Uterus (tissue), 3 donors: ENCODE measurements at regions not wholly inside any gene's neighbourhood (a gene's known extent, or its start where the extent isn't known, plus 50 kb on each side); places are given as distances from the start of the nearest gene placed in this dataset.

Source experiments
- DNase-seq, 2 donors: peaks; one replicate each; pipeline ENCODE4 v3.0.0-alpha.2; 2019 to 2020
- H3K27ac ChIP-seq, 2 donors: fragments of 200-600 bp; sonication (generic); 1 replicate in 1 of 2; 2 replicates in 1 of 2; pipeline ENCODE4 v1.5.1; 2016 to 2018
- H3K27me3 ChIP-seq, 2 donors: fragments of 200-600 bp; sonication (generic); one replicate each; pipeline ENCODE4 v1.5.1; 2018 to 2019; ENCODE audit warnings: control low read depth in 1 of 2
- H3K36me3 ChIP-seq, 2 donors: fragments of 200-600 bp; sonication (generic); one replicate each; pipeline ENCODE4 v1.5.1; 2019; ENCODE audit warnings: control low read depth in 1 of 2
- H3K4me1 ChIP-seq, 2 donors: fragments of 200-600 bp; sonication (generic); one replicate each; pipeline ENCODE4 v1.5.1; 2018 to 2019; ENCODE audit warnings: control low read depth in 1 of 2
- H3K4me3 ChIP-seq, 2 donors: fragments of 200-600 bp; sonication (generic); 1 replicate in 1 of 2; 2 replicates in 1 of 2; pipeline ENCODE4 v1.5.1; 2018 to 2019; ENCODE audit warnings: mild to moderate bottlenecking in 1 of 2
- H3K9me3 ChIP-seq, 2 donors: fragments of 200-600 bp; sonication (generic); one replicate each; pipeline ENCODE4 v1.5.1; 2019; ENCODE audit warnings: control low read depth in 1 of 2
- POLR2A ChIP-seq, 2 donors: fragments of 450-650 bp; IDR thresholded peaks; one replicate each; pipeline ENCODE4 v1.6.1; 2016; ENCODE audit warnings: antibody characterized with exemption in 2 of 2, mild to moderate bottlenecking in 1 of 2, moderate library complexity in 1 of 2
- intact Hi-C: fragments of 100-400 bp; cut with DNase I; formaldehyde crosslinking; loops from one replicate; pipeline ENCODE4 v1.15.1; 2023; ENCODE audit warnings: low total_unique reads
- TF ChIP-seq, protein P1 (sequence below), 4 experiments: fragments of 200-600 bp in 2 of 4; fragments of 450-650 bp in 2 of 4; sonication (generic) in 2 of 4; IDR thresholded peaks; one replicate each; pipeline ENCODE4 v1.5.1; 2016 to 2019; ENCODE audit warnings: antibody characterized with exemption in 4 of 4, mild to moderate bottlenecking in 2 of 4, moderate library complexity in 1 of 4
- donor health status: DM: yes; HTN: yes; CAD: no.

DNA sequence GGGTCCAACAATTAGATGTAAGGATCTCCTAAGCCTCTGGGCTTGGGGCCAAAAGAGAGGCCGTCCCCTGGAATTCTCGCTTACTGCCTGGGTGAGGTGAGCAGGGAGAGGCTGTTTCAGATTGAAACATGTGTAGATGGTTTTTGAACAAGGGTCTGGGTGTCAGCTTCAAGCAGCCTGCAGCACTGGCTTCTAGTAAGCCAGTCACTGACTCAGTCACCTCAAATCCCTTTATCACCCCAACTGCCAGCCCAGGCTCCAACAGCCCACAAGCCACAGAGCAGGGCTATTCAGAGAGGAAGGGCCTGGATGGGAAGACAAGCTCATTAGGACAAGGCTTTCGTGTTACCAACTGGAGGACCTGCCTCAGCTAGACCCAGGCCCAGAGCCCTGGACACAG, 180.2 kb downstream of the CCT6B start:
- no peak overlapping the region for H3K4me3 ChIP-seq
- intact Hi-C loops: no loop called here
- TF ChIP-seq POLR2A (IDR thresholded peaks at IDR 0.05): no peak
- TF ChIP-seq, protein P1, sequence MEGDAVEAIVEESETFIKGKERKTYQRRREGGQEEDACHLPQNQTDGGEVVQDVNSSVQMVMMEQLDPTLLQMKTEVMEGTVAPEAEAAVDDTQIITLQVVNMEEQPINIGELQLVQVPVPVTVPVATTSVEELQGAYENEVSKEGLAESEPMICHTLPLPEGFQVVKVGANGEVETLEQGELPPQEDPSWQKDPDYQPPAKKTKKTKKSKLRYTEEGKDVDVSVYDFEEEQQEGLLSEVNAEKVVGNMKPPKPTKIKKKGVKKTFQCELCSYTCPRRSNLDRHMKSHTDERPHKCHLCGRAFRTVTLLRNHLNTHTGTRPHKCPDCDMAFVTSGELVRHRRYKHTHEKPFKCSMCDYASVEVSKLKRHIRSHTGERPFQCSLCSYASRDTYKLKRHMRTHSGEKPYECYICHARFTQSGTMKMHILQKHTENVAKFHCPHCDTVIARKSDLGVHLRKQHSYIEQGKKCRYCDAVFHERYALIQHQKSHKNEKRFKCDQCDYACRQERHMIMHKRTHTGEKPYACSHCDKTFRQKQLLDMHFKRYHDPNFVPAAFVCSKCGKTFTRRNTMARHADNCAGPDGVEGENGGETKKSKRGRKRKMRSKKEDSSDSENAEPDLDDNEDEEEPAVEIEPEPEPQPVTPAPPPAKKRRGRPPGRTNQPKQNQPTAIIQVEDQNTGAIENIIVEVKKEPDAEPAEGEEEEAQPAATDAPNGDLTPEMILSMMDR (IDR thresholded peaks at IDR 0.05): no peak
- no peaks in the 10 kb centered on the region for H3K9me3 ChIP-seq
- no peaks in the 10 kb centered on the region for H3K36me3 ChIP-seq
- no peak overlapping the region for H3K27ac ChIP-seq
- no peaks in the 10 kb centered on the region for H3K27me3 ChIP-seq
- DNase-seq: no peak
- H3K4me1 ChIP-seq: no peaks in the 10 kb centered on the region

DNA sequence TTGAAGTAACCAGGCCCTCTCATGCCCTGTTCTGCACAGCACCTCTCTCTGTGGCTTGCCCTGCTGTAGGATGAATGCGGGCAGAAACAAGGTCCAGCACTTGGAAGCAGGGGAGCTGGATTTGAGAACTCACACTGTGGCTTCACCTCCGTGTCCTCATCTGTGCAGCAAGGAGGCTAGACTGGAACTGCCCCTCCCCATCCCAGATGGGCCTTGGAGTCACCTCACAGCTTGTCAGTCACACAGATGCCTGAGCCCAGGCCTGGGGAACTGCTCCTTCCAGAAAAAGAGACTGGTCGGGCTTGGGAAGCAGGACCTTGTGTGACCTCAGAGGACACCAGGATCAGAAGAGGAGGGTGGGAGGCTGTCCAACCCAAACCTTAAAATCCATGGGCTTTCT, 180.8 kb downstream of the CCT6B start:
- H3K9me3 ChIP-seq: no peaks in the 10 kb centered on the region
- H3K4me3 ChIP-seq: no peak overlapping the region
- intact Hi-C loops: no loop called here
- no peak overlapping the region for H3K27ac ChIP-seq
- H3K36me3 ChIP-seq: no peaks in the 10 kb centered on the region
- no peak for DNase-seq
- H3K27me3 ChIP-seq: no peaks in the 10 kb centered on the region
- TF ChIP-seq, protein P1 (IDR thresholded peaks at IDR 0.05): no peak
- no peaks in the 10 kb centered on the region for H3K4me1 ChIP-seq

DNA sequence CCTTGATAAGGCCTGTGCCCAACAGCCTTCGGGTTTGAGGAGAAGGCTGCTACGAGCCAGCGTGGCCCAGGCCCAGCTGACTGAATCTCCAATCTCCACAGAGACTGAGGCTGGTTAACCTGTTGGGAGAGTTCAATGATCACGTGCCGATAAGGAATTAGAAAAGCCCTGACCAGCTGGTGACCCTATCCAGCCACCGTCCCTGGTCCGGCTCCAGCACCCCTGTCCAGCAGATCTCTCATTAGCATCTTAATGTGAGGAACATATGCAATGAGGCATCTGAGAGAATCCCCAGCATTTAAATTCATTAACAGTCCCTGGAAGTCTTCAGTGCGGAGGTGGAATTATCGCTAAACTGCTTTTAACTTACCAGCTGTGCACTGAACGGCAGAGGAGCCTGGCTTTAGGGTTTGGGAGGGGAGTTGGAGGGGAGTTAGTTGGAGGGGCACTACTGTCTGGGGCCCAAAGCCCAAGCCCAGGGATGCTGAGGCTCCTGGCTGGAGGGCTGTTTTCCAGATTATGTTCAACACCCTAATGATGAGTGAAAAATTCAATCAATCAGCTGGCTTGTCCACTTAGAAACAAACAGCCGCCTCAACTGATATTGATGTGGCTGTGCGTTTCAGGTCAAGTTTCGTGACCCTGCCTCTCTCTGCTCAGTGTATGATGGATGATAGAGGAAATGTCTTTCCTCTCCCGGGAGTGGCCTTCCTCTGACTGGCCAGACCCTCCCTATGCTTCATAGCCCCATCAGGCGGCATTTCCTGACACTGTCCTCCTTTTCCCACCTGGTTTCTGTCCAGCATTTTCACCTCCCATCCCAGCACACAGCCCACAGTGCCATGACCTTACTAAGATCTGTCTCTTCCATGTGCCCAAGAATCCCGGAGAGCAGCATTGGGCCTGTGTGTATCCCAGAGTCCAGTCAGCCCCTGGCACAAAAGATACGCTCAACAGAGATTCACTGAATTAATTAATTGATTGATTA, 184.5 kb downstream of the CCT6B start:
- intact Hi-C loops: no loop called here
- no peak for DNase-seq
- H3K9me3 ChIP-seq: no peaks in the 10 kb centered on the region
- TF ChIP-seq POLR2A (IDR thresholded peaks at IDR 0.05): no peak
- TF ChIP-seq, protein P1 (IDR thresholded peaks at IDR 0.05): no peak
- no peaks in the 10 kb centered on the region for H3K4me1 ChIP-seq
- H3K27me3 ChIP-seq: no peaks in the 10 kb centered on the region
- H3K36me3 ChIP-seq: no peaks in the 10 kb centered on the region
- H3K4me3 ChIP-seq: no peak overlapping the region
- H3K27ac ChIP-seq: no peak overlapping the region

DNA sequence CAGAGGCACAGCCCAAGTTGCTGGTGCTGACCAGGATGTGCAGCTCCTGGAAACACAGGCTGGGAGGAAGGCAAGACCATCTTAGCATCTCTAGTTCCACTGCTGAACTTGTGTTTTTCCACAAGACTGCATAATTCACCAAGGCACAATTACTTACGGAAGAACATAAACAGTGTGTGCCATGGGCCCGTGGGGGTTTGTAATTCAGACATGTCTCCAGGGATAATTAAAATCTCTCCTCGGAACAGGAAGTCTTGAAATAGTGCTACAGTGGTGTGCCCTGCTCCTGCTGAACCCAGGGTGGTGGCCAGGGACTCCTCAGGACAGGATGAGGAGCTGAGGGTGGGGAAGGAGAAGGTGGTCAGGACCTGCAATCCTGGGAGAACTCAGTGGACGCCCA, 188.2 kb downstream of the CCT6B start:
- no peak overlapping the region for H3K27ac ChIP-seq
- no peak overlapping the region for H3K4me3 ChIP-seq
- H3K9me3 ChIP-seq: no peaks in the 10 kb centered on the region
- no peaks in the 10 kb centered on the region for H3K4me1 ChIP-seq
- H3K36me3 ChIP-seq: no peaks in the 10 kb centered on the region
- TF ChIP-seq, protein P1 (IDR thresholded peaks at IDR 0.05): no peak
- TF ChIP-seq POLR2A (IDR thresholded peaks at IDR 0.05): no peak
- no peaks in the 10 kb centered on the region for H3K27me3 ChIP-seq
- DNase-seq: no peak
- intact Hi-C loops: no loop called here

DNA sequence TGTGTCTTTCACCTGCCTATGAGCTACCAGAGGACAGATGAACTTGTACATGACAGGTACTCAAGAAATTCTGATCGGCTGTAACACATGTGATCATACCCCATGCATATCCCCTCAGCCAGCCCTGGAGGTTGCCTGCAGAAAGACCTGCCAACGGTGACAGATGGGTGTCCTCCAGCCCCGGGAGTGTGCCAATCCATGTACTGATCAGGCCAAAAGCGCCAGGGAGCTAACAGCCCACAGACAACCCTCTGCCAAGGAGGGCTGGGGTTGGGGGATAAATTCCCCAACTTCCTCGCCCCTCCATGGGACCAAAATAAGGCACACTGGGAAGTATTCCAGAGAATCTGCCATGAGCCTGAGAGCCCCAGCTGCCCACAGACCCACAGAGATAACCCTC, 189.4 kb downstream of the CCT6B start:
- no peak overlapping the region for H3K27ac ChIP-seq
- no peaks in the 10 kb centered on the region for H3K27me3 ChIP-seq
- no peaks in the 10 kb centered on the region for H3K4me1 ChIP-seq
- no peaks in the 10 kb centered on the region for H3K36me3 ChIP-seq
- intact Hi-C loops: no loop called here
- H3K4me3 ChIP-seq: no peak overlapping the region
- TF ChIP-seq, protein P1 (IDR thresholded peaks at IDR 0.05): no peak
- TF ChIP-seq POLR2A (IDR thresholded peaks at IDR 0.05): no peak
- no peak for DNase-seq
- H3K9me3 ChIP-seq: no peaks in the 10 kb centered on the region
